HUDEP-2 (cell line): ENCODE measurements at regions not wholly inside any gene's neighbourhood (a gene's known extent, or its start where the extent isn't known, plus 50 kb on each side); places are given as distances from the start of the nearest gene placed in this dataset.
"Not testable (repeated sequence)": the region's sequence is repeated elsewhere in the genome, so short reads cannot be mapped to it uniquely, and the experiment has no call there.

Source experiments
- DNase-seq, 76 experiments: peaks; one replicate each; lab custom pipeline; 2025; ENCODE audit not compliant: unreplicated experiment in 76 of 76; lab: John Stamatoyannopoulos, UW

DNA sequence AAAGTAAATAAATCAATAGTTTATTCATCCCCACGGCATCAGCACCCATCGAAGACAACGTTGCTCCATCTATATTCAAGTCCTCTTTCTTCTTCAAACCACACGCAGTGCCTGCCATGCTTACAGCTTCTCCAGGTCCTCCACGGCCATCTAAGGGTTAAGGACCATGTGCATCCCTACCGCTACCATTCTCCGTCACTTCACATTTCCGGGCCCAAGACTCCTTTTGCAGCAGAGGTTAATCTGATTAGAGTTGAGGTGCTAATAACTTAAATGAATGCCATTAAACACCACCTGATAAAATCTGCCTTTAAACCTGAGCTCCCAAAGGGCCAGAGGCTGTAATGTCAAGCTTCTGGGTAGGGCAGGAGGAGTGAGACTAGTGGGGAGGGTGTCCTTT, 79.7 kb upstream of the CCND2 start:
- no peak for DNase-seq

DNA sequence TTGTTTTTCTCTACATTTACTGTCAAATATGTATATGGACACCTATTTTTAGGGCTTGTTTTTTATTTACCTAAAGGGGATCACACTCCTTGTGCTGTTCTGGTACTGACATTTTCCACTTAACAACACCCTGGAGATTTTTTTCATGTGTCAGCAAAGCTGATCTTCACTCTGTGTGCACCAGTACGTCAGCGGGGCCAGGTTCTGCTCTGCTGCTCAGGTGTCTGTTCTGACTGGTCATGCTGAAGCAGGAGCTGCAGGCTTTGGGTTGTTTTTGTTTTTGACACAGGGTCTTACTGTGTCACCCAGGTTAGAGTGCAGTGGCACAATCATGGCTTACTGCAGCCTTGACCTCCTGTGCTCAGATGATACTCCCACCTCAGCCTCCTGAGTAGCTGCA, 81.9 kb upstream of the CCND2 start:
- DNase-seq = no peak

DNA sequence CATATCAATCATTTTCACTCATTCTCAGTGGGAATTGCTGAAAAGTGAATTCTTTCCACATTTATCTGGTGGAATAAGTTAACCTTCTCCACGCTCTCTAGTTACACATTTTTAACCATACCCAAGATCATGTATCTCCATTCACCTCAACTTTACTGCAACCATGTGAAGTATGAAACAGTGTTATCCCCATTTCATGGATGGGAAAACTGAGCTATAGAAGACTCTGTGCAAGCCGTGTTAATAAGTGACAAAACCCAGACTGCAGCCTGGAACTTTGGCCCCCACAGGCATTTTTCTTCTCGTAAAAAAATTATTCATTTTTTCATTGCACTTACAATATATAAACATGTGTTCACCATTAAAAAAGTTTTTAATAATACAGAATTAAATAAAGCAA, 82.4 kb upstream of the CCND2 start:
- no peak for DNase-seq

DNA sequence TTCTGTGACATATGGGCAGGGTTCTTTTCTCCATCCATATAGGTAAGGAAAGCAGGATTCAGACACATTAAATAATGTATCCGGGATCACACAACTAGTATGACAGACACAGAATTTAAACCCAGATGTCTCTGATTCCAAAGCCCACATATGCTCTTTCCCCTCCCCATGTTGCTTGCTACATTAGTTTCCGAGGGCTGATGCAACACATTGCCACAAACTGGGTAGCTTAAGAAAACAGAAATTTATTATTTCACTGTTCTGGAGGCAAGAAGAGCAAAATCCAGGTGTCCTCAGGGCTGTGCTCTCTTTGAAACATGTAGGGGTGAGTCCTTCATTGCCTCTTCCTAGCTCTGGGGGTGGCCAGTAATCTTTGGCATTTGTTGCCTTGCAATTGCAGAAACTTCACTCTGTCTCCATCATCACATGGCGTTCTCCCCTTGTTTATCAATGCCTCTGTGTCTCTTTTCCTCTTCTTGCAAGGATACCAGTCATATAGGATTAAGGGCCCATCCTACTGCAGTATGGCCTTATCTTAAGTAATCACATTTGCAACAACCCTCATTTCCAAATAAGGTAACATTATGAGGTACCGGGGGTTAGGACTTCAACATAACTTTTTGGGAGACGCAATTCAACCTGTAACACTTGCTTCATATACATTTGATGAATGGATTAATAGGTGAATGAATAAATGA, 83.0 kb upstream of the CCND2 start:
- no peak for DNase-seq

DNA sequence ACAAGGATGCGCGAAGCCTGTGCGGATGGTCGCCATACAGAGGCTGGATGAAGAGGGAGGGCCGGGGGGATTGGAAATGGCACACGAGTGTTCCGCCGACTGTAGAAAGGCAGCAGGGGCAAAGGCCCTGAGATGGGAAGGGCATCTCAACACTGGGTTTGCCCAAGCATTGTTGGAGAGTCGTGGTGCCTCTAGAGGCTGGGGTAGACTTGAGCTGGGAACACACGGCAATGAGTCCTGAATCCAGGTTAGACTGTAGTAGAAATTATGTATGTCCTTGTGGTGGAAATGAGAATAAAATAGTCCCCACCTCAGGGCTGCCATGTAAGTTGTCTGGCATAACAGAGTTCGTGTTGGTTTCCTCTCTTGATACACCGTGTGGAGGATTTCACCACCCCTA, 83.8 kb upstream of the CCND2 start:
- DNase-seq = no peak

DNA sequence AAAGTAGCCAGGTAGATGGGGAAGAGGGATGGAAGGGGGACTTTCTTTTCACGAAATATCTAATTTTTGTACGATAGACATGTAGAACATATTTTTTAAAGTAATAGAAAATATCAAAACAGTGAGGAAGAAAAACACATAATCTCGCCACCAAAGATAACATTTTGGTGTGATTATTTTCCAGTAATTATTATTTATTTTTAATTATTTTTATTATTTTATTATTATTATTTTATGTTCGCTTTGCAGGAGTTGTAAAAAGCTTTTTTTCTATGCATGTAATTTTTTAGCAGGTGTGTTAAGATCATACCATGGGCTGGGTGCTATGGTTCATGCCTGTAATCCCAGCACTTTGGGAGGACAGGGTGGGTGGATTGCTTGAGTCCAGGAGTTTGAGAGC, 85.6 kb upstream of the CCND2 start:
- no peak for DNase-seq

DNA sequence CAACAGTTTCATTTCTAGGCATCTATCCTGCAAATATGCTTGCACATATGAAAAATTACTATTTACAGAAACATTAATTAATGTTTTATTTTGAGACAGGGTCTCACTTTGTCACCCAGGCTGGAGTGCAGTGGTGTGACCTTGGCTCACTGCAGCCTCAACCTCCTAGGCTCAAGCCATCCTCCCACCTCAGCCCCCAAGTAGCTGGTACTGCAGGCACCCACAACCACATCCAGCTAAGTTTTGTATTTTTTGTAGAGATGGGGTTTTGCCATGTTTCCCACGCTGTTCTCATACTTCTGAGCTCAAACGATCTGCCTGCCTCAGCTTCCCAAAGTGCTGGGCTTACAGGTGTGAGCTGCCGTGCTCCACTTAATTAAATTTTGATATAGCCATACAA, 86.2 kb upstream of the CCND2 start:
- not testable (repeated sequence) for DNase-seq

DNA sequence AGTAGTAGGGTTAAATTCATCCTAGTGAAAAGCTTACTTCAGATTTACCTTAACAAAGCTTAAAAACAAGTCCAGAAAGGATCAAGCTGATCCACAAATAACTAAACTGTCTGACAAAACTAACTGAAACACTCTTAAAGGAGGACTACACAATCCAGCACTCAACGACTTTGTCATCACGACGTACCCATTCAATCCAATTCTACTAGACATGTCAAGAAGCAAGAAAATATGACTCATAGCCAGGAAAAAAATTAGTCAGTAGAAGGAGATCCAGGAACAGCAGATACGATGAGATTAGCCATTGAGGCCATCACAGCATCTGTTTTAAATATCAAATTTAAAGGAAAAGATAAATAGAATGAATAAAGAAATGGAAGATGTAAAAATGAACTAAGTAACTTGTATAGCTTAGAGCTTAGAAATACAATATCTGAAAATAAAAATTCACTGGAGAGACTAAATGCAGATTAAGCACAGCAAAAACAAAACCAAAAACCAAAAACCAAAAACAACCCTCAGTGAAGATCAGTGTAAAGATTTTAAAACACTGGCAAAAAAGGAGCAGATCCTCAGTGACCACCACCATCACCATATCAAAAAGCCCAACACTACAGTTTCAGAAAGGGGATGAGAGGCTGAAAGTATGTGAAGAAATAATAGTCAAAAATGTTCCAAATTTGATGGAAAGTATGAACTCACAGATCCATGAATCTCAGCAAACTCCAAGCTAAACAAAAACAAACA, 95.0 kb upstream of the CCND2 start:
- no peak for DNase-seq

DNA sequence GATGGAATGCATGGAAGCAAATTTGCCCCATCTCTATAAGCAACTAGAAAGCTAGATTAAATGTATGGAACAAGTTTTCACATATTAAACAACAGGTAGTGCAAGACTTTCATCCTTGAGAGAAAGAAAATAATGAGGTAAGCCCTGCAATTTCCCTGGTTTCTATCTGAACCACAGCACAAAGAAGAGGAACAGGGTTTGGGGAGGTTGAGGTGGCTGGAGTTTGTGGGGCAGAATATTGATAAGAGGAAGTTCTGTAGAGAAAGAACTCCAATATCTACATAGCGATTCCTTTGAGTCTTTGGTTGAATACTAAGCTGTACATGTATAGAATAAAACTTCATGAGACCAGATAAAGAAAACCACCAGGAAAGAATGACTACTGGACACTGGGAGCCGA, 96.3 kb upstream of the CCND2 start:
- DNase-seq = no peak

DNA sequence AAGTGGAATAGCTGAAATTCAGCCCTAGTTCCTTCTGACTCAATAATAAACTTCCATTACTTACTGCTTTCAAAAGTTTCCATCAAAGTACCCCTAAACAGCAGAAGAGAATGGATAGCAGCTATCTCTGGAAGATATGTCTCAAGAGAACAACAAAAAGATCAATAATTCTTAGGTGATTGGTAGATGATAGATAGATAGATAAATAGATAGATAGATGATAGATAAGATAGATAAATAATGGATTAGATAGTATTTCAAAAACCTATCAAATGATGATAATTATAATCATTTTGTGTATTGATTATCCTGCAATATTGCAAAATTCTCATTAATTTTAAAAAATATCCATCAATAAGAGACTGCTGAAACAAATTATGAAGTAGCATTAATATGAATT, 97.4 kb upstream of the CCND2 start:
- no peak for DNase-seq

DNA sequence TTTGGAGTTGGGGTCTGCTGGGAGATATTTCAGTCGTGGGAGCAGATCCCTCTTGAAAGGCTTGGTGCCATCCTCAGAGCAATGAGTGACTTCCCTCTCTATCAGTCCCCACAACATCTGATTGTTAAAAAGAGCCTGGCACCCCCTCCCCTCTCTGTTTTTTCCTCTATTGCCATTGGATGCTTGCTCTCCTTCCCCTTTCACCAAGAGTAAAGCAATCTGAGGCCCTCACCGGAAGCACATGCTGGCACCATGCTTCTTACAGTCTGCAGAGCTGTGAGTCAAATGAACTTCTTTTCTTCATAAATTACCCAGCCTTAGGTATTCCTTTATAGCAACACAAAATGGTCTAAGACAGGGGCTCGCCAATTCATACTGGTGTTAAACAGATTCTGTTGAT, 99.1 kb upstream of the CCND2 start:
- DNase-seq = no peak

DNA sequence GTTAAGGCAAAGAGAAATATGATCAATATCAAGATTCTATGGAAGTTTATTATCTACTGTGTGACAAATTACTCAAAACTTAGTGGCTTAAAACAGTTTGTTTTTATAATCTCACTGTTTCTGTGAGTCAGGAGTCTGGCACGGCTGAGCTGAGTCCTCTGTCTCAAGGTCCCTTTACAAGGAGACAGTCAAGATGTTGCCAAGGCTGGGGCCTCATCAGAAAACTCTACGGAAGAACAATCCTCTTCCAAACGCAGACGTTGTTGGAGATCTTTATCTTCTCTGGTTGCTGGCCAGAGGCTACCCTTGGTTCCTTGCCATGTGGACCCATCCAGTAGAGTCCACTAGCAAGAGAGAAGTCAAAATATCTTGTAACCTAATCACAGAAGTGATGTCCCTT, 100.6 kb upstream of the CCND2 start:
- DNase-seq = no peak

DNA sequence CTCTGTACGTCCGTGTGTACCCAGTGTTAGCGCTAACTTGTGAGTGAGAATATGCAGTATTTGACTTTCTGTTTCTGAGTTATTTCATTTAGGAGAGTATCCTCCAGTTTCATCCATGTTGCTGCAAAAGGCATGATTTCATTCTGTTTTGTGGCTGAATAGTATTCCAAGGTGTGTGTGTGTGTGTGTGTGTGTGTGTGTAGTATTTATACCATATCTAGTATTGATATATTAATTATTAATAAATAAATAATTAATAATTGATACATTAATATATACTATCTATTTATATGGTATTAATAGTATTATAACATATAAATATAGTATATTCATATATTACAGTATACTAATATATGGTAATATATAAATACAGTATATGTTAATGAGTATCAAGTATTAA, 101.8 kb upstream of the CCND2 start:
- DNase-seq = no peak

DNA sequence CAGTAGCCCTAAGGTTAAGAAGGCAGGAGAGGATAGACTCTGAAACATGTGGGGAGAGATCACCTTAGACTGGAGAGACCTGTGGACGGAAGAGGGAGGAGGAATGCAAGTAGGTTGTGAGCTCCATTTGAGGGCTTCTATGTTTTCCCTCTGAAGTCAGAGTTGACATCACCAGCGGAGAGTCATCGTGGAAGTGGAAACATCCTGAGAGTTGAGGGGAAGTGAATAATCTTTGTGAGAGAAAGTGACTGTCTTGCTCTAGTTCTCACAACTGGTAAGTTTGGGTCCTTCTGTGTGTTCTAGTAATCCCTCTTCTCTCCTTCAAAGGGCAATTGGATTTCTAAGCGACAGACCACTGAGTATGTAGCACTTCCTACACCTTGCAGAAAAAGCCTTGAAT, 103.6 kb upstream of the CCND2 start:
- no peak for DNase-seq

DNA sequence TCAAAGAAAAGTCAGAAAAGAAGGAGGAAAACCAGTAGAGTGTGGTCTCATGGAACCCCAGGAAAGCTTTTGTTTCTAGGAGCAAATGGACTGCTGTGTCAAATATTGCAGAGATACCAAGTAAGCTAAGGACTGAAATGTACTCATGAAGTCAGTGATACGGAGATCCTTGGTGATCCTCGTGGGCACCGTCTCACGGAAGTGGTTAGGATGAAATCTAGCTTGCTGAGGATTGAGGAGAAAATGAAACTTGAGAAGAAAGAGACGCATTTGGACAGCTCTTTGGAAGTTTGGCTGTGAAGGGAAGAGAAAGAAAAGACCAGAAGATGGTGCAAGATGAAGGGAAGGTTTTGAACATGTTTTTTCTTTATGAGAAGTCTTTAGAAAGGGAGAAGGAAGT, 104.0 kb upstream of the CCND2 start:
- DNase-seq = no peak

DNA sequence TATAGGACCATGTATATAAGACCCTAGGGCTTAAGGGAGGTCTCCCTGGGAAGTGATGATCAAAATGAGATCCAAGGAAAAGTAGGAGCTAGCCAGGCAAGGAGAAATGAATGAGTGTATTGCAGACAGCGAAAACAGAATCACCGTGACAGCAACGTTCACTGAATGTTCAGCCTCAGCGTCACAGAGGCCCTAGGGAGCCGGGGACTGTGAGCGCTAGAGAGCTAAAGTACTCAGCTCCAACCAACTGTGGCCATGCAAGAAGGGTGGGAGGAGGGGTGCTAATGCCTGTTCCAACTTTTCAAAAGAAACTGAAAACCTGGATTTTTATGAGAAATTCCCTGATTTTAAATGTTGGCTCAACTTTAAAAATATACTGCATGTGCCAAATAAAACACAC, 105.5 kb upstream of the CCND2 start:
- no peak for DNase-seq

DNA sequence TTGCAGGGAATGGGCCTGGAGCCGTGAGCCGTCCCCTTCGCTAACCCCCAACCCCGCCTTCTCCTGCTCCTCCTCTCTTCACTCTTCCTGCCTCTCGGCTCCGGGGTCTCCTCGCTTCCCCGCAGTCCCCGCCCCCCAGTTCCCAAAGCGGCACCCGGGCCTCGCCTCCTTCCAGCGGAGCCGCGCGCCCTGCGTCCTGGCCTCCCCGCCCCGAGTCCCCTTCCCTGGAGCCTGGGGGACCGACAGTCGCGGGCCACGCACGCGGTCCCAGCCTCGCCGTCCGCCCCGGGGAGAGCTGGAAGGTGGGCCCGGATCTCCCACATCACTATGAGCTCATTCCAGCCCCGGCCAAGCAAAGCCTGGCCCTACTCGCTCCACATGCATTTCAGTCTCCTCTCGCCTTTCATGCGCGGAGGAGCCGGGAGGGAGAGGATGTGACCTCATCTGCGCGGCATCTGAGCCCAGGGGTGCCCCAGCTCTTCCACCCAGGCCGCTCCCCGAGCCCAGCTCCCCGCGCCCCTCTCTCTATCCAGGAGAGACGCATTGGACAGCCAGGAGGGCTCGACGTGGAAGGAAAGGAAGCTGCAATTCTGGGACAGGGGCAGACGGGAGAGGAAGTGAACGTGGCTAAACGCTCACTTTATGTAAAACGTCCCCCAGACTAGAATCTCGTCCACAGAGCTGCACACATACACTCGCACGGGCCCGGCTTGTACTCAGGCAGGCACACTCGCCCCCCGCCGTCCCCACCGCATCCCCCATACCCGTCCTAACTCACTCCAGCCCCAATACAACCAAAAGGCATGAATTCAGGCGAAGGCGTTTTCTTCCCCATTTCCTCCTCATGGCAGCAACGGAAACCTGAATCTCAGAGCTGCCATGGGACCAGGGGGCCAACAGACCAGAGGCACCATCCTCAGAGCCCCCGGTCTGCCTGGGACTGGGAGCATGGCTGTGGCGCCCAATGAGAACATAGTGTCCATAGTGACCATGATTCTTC, 108.7 kb upstream of the CCND2 start:
- DNase-seq = no peak

DNA sequence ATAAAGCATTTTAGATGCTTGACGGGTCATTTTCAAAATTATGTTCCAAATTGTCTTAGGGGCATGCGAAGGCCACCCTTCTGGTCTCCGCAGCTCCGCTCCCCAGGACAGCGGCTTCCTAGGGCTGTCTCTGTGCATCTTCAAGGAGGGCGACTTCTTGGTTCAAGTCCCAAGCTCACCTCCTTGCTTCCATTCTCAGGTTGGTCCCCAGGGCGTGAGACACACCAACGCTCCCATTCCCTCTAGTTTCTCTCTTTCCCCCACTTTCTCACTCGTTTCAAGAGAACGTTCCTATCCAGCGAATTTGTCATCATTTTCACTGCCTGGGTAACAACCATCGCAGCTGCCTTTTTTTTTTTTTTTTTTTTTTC, 109.4 kb upstream of the CCND2 start:
- DNase-seq = no peak

DNA sequence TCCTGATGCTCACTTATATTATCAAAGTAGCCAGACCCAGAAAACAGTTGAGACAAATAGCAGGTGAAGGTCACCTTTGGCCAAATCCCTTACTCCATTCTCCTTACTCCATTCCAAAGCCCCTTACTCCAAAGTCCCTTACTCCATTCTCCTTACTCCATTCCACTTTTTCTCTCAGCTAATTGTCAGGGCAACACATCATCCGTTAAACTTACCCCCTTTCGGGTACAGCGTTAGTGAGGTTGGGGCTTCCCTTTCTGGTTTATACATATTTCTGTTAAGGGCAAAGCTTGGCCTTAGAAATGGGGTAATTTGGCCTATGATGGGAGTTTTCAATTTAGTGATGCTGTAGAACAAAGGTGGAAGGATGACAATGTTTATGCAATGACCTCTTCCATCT, 111.8 kb upstream of the CCND2 start:
- no peak for DNase-seq

DNA sequence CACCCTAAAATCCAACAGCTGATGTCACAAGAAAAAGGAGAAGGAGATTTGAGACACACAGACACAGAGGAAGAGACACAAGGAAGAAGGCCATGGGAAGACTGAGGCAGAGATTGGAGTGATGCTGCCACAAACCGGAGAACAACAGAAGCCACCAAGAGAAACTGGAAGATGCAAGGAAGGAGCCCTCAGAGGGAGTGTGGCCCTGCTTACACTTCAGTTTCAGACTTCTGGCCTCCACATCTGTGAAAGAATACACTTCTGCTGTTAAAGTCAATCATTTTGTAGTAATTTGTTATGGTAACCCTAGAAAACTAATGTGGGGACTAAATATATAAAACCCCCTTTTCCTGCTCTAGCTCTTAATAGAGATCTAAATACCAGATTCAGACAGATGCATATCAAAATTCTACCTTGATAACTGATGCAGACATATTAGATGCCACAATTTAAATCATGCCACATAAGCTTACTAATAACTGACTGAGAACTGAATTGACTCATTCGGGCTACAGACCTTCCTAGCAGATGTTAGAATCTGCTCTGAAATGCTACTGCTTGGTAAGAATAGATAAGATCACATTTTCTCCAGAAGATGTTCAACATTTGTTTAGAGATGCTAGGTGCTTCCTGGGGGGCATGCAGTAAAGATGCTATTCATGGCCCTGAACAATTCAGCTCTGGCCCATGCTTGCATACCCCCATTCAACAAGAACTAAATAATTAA, 113.1 kb upstream of the CCND2 start:
- DNase-seq = no peak

DNA sequence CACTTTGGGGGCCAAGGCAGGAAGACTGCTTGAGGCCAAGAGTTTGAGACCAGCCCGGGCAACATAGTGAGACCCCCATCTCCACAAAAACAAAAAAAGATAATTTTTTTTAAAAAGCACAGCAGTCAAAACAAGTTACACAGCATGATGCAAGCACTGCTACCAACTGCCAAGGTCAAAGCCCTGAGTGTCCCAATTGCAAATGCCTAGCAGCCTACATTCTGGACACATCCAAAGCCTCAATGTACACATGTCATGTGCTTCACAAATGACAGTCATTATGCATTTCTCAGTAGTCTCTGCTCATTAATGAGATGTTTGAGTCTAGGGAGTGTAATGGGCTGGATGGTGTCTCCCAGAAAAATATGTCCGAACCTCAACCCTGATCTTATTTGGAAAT, 113.7 kb upstream of the CCND2 start:
- no peak for DNase-seq
